Ovary (tissue), 3 donors: ENCODE measurements at regions not wholly inside any gene's neighbourhood (a gene's known extent, or its start where the extent isn't known, plus 50 kb on each side); places are given as distances from the start of the nearest gene placed in this dataset.

Source experiments
- EP300 ChIP-seq: sonication (generic); formaldehyde crosslinking; IDR thresholded peaks from one replicate; pipeline ENCODE4 v1.6.1; 2017; ENCODE audit warnings: antibody characterized with exemption
- POLR2A ChIP-seq: fragments of 450-650 bp; IDR thresholded peaks from one replicate; pipeline ENCODE4 v1.6.1; 2017; ENCODE audit warnings: antibody characterized with exemption, mild to moderate bottlenecking, moderate library complexity
- TF ChIP-seq, protein P1 (sequence below), 3 donors: fragments of 450-650 bp in 2 of 3; fragments of 200-600 bp in 1 of 3; IDR thresholded peaks; one replicate each; pipeline versions ENCODE4 v1.5.1 to v1.8.0; 2016 to 2022; ENCODE audit warnings: antibody characterized with exemption in 3 of 3, mild to moderate bottlenecking in 1 of 3
- donor health status: DM: no; HTN: no; CAD: no.

GRCh38 chr2:100675855-100676254 is 113.1 kb downstream of the PDCL3 start:
- TF ChIP-seq EP300, result no peak
- TF ChIP-seq, protein P1, sequence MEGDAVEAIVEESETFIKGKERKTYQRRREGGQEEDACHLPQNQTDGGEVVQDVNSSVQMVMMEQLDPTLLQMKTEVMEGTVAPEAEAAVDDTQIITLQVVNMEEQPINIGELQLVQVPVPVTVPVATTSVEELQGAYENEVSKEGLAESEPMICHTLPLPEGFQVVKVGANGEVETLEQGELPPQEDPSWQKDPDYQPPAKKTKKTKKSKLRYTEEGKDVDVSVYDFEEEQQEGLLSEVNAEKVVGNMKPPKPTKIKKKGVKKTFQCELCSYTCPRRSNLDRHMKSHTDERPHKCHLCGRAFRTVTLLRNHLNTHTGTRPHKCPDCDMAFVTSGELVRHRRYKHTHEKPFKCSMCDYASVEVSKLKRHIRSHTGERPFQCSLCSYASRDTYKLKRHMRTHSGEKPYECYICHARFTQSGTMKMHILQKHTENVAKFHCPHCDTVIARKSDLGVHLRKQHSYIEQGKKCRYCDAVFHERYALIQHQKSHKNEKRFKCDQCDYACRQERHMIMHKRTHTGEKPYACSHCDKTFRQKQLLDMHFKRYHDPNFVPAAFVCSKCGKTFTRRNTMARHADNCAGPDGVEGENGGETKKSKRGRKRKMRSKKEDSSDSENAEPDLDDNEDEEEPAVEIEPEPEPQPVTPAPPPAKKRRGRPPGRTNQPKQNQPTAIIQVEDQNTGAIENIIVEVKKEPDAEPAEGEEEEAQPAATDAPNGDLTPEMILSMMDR (IDR thresholded peaks at IDR 0.05), result no peak
- TF ChIP-seq POLR2A, result no peak
